H9 (cell line): ENCODE measurements at regions not wholly inside any gene's neighbourhood (a gene's known extent, or its start where the extent isn't known, plus 50 kb on each side); places are given as distances from the start of the nearest gene placed in this dataset.

Experiments
- DNase-seq: peaks from one replicate; pipeline ENCODE4 v3.0.0-alpha.2; 2017
- H2AFZ ChIP-seq: one replicate; pipeline ENCODE4 v1.6.1; 2013; ENCODE audit warnings: mild to moderate bottlenecking, low read length, control low read depth, moderate library complexity
- H2AK5ac ChIP-seq: 2 replicates; pipeline ENCODE4 v1.6.1; 2013; ENCODE audit warnings: low read length, control low read depth, mixed read lengths; ENCODE audit not compliant: insufficient read length
- H2BK120ac ChIP-seq: one replicate; pipeline ENCODE4 v1.6.1; 2013; ENCODE audit warnings: low read depth, mild to moderate bottlenecking, low read length, control low read depth, inconsistent platforms; ENCODE audit not compliant: poor library complexity, severe bottlenecking
- H2BK12ac ChIP-seq: 2 replicates; pipeline ENCODE4 v1.6.1; 2013; ENCODE audit warnings: low read length, control low read depth, mixed read lengths, low read depth; ENCODE audit not compliant: insufficient read length
- H2BK15ac ChIP-seq: 2 replicates; pipeline ENCODE4 v1.6.1; 2013; ENCODE audit warnings: low read depth, low read length, control low read depth
- H2BK20ac ChIP-seq: one replicate; pipeline ENCODE4 v1.6.1; 2013; ENCODE audit warnings: low read depth, mild to moderate bottlenecking, low read length, control low read depth, inconsistent platforms; ENCODE audit not compliant: poor library complexity, severe bottlenecking
- H2BK5ac ChIP-seq: 2 replicates; pipeline ENCODE4 v1.6.1; 2013; ENCODE audit warnings: low read length, control low read depth, mixed read lengths; ENCODE audit not compliant: insufficient read length
- H3K14ac ChIP-seq: 2 replicates; pipeline ENCODE4 v1.6.1; 2013; ENCODE audit warnings: low read length, control low read depth; ENCODE audit not compliant: insufficient read depth
- H3K18ac ChIP-seq: 2 replicates; pipeline ENCODE4 v1.6.1; 2013; ENCODE audit warnings: low read depth, mild to moderate bottlenecking, mixed read lengths, low read length, control low read depth; ENCODE audit not compliant: insufficient read length
- H3K23ac ChIP-seq: 2 replicates; pipeline ENCODE4 v1.6.1; 2013; ENCODE audit warnings: low read length, control low read depth, mixed read lengths, low read depth; ENCODE audit not compliant: insufficient read length
- H3K23me2 ChIP-seq: 2 replicates; pipeline ENCODE4 v1.6.1; 2013; ENCODE audit warnings: low read depth, mild to moderate bottlenecking, mixed read lengths, low read length, control low read depth; ENCODE audit not compliant: insufficient read length, poor library complexity, severe bottlenecking
- H3K27ac ChIP-seq: 2 replicates; pipeline ENCODE4 v1.5.1; 2013; ENCODE audit warnings: low read length, control low read depth, mixed read lengths, low read depth; ENCODE audit not compliant: insufficient read length
- H3K27me3 ChIP-seq: 2 replicates; pipeline ENCODE4 v1.6.1; 2013; ENCODE audit warnings: low read length, control low read depth, inconsistent platforms; ENCODE audit not compliant: insufficient read depth
- H3K4ac ChIP-seq: 2 replicates; pipeline ENCODE4 v1.6.1; 2013; ENCODE audit warnings: low read depth, mild to moderate bottlenecking, control low read depth, inconsistent platforms, low read length, moderate library complexity
- H3K4me1 ChIP-seq: 2 replicates; pipeline ENCODE4 v1.6.1; 2013; ENCODE audit warnings: low read length, control low read depth, inconsistent platforms; ENCODE audit not compliant: insufficient read depth
- H3K4me2 ChIP-seq: 2 replicates; pipeline ENCODE4 v1.6.1; 2013; ENCODE audit warnings: low read length, control low read depth, mixed read lengths; ENCODE audit not compliant: insufficient read length, insufficient read depth
- H3K56ac ChIP-seq: 2 replicates; pipeline ENCODE4 v1.6.1; 2013; ENCODE audit warnings: low read depth, mild to moderate bottlenecking, mixed read lengths, low read length, control low read depth; ENCODE audit not compliant: insufficient read length
- H3K79me1 ChIP-seq: 2 replicates; pipeline ENCODE4 v1.6.1; 2013; ENCODE audit warnings: low read depth, mild to moderate bottlenecking, moderate library complexity, low read length, control low read depth, inconsistent platforms; ENCODE audit not compliant: insufficient read depth, poor library complexity, severe bottlenecking
- H3K79me2 ChIP-seq: 2 replicates; pipeline ENCODE4 v1.6.1; 2013; ENCODE audit warnings: low read length, control low read depth, inconsistent platforms; ENCODE audit not compliant: insufficient read depth
- H3K9ac ChIP-seq: 2 replicates; pipeline ENCODE4 v1.6.1; 2013; ENCODE audit warnings: low read length, control low read depth, mixed read lengths; ENCODE audit not compliant: insufficient read length; ENCODE audit errors: extremely low read depth
- H3K9me3 ChIP-seq: one replicate; pipeline ENCODE4 v1.6.1; 2013; ENCODE audit warnings: low read depth, low read length, inconsistent platforms; ENCODE audit not compliant: control insufficient read depth
- H3T11ph ChIP-seq: one replicate; pipeline ENCODE4 v1.6.1; 2013; ENCODE audit warnings: mild to moderate bottlenecking, low read length, control low read depth, inconsistent platforms
- H4K20me1 ChIP-seq: one replicate; pipeline ENCODE4 v1.6.1; 2013; ENCODE audit not compliant: control insufficient read depth, insufficient read length, insufficient read depth
- H4K5ac ChIP-seq: 2 replicates; pipeline ENCODE4 v1.6.1; 2013; ENCODE audit warnings: low read depth, mild to moderate bottlenecking, mixed read lengths, low read length, control low read depth; ENCODE audit not compliant: insufficient read length
- H4K8ac ChIP-seq: replicated peaks from 2 replicates; pipeline ENCODE4 v1.6.1; 2013; ENCODE audit warnings: low read length, control low read depth, mixed read lengths, low read depth; ENCODE audit not compliant: insufficient read length
- H4K91ac ChIP-seq: 2 replicates; pipeline ENCODE4 v1.6.1; 2013; ENCODE audit warnings: low read depth, mild to moderate bottlenecking, moderate library complexity, mixed read lengths, low read length, control low read depth; ENCODE audit not compliant: insufficient read length
- H3K27ac Mint-ChIP-seq, 3 experiments: 2 replicates in 2 of 3; 3 replicates in 1 of 3; pipeline ENCODE4 v1.8.0; 2020 to 2021; ENCODE audit warnings: mixed read lengths in 3 of 3, mild to moderate bottlenecking in 1 of 3, moderate library complexity in 1 of 3
- H3K27me3 Mint-ChIP-seq: 2 replicates; pipeline ENCODE4 v1.8.0; 2021; ENCODE audit warnings: low read depth, mild to moderate bottlenecking, moderate library complexity, mixed read lengths
- H3K36me3 Mint-ChIP-seq, 3 experiments: 2 replicates in 2 of 3; 3 replicates in 1 of 3; pipeline ENCODE4 v1.8.0; 2020 to 2021; ENCODE audit warnings: low read depth in 3 of 3, mixed read lengths in 3 of 3; ENCODE audit not compliant: insufficient read depth in 1 of 3
- H3K4me1 Mint-ChIP-seq, 2 experiments: 2 replicates each; pipeline ENCODE4 v1.8.0; 2020; ENCODE audit warnings: mixed read lengths in 2 of 2
- H3K4me3 Mint-ChIP-seq, 2 experiments: 2 replicates in 1 of 2; 3 replicates in 1 of 2; pipeline ENCODE4 v1.8.0; 2020 to 2021; ENCODE audit warnings: mild to moderate bottlenecking in 2 of 2, mixed read lengths in 2 of 2, moderate library complexity in 1 of 2
- H3K9me3 Mint-ChIP-seq, 2 experiments: 2 replicates in 1 of 2; 3 replicates in 1 of 2; pipeline ENCODE4 v1.8.0; 2020; ENCODE audit warnings: mild to moderate bottlenecking in 2 of 2, mixed read lengths in 2 of 2, moderate library complexity in 1 of 2
- WGBS: extraction: QIAGEN DNeasy Blood & Tissue Kit; methylation state at CpG from one replicate; pipeline ENCODE4 v1.1.7; 2013; ENCODE audit warnings: missing lambda C conversion rate, low lambda C conversion rate, mixed read lengths; ENCODE audit not compliant: insufficient read length; ENCODE audit errors: extremely low coverage; 5-methylcytosine and 5-hydroxymethylcytosine counted together
- TF ChIP-seq, protein P1 (sequence below): fragments of 200-600 bp; sonication (generic); conservative IDR thresholded peaks from 3 replicates; pipeline ENCODE4 v1.8.0; 2021; ENCODE audit warnings: antibody characterized with exemption, mild to moderate bottlenecking

GRCh38 chr12:78683626-78684025 lies 180.9 kb upstream of the SYT1 start:
- Histone ChIP-seq H3K23me2 (no peaks in the 10 kb centered on the region), H3K23ac (no peak overlapping the region), H4K5ac (no peak overlapping the region), H3K79me1 (no peaks in the 10 kb centered on the region), H2BK5ac (no peak overlapping the region), H3K27me3 (no peaks in the 10 kb centered on the region), H2AK5ac (no peak overlapping the region), H3K56ac (no peak overlapping the region), H3K14ac (no peak overlapping the region), H3K4me1 (no peaks in the 10 kb centered on the region), H3K27ac (no peak overlapping the region), H3K9ac (no peak overlapping the region), H3K79me2 (no peaks in the 10 kb centered on the region), H2BK15ac (no peak overlapping the region), H3K4me2 (no peak overlapping the region), H4K91ac (no peak overlapping the region), H2BK120ac (no peak overlapping the region), H3K9me3 (no peaks in the 10 kb centered on the region), H3T11ph (no peak overlapping the region), H2AFZ (no peak overlapping the region), H3K4ac (no peak overlapping the region), H2BK20ac (no peak overlapping the region), H4K20me1 (no peaks in the 10 kb centered on the region), H3K18ac (no peak overlapping the region), H2BK12ac (no peak overlapping the region), H4K8ac (no peak overlapping the region)
- Mint-ChIP-seq H3K4me3 (no peak overlapping the region), H3K36me3 (no peaks in the 10 kb centered on the region; a peak in 1 of 7 replicates), H3K9me3 (no peaks in the 10 kb centered on the region), H3K4me1 (peaks cover 4 to 7% of the 10 kb centered on the region in 2 experiments; a peak in 1 of 4 replicates), H3K27ac (no peak overlapping the region), H3K27me3 (peaks cover 4% of the 10 kb centered on the region)
- WGBS, result no CpG with 5 or more reads among the region's 3 CpGs
- TF ChIP-seq, protein P1, sequence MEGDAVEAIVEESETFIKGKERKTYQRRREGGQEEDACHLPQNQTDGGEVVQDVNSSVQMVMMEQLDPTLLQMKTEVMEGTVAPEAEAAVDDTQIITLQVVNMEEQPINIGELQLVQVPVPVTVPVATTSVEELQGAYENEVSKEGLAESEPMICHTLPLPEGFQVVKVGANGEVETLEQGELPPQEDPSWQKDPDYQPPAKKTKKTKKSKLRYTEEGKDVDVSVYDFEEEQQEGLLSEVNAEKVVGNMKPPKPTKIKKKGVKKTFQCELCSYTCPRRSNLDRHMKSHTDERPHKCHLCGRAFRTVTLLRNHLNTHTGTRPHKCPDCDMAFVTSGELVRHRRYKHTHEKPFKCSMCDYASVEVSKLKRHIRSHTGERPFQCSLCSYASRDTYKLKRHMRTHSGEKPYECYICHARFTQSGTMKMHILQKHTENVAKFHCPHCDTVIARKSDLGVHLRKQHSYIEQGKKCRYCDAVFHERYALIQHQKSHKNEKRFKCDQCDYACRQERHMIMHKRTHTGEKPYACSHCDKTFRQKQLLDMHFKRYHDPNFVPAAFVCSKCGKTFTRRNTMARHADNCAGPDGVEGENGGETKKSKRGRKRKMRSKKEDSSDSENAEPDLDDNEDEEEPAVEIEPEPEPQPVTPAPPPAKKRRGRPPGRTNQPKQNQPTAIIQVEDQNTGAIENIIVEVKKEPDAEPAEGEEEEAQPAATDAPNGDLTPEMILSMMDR, result no peak
- DNase-seq, result no peak
